ENCODE measurements at regions not wholly inside any gene's neighbourhood (a gene's known extent, or its start where the extent isn't known, plus 50 kb on each side); places are given as distances from the start of the nearest gene placed in this dataset.

GRCh38 chr2:7262727-7263126 is 345.5 kb downstream of the RNF144A start:
- Histone ChIP-seq H3K4me1 (ENCODE audit: control insufficient read depth in 4 of 4, insufficient read depth in 4 of 4, low read length in 3 of 4) (no peaks in the 10 kb centered on the region), H3K9me3 (ENCODE audit: control insufficient read depth in 4 of 4, low read length in 3 of 4) (no peaks in the 10 kb centered on the region), H3K4me3 (ENCODE audit: low read depth in 1 of 3, low read length in 3 of 3) (no peak overlapping the region), H3K36me3 (ENCODE audit: control insufficient read depth in 4 of 4, insufficient read depth in 3 of 4, low read depth in 1 of 4, low read length in 3 of 4) (no peaks in the 10 kb centered on the region), H3K27me3 (ENCODE audit: control insufficient read depth in 4 of 4, insufficient read depth in 4 of 4, low read length in 3 of 4) (peaks cover 0 to 6% (median 0%) of the 10 kb centered on the region in 4 donors), H3K9ac (ENCODE audit: low read depth in 1 of 2, low read length in 2 of 2) (no peak overlapping the region), H3K27ac (ENCODE audit: low read depth in 1 of 2, low read length in 2 of 2) (no peak overlapping the region)
- TF ChIP-seq CTCF (IDR thresholded peaks at IDR 0.05; ENCODE audit: low read depth, low read length, missing input control), result no peak
- no peak for TF ChIP-seq FOXA2 (IDR thresholded peaks at IDR 0.05)
- no peak for TF ChIP-seq ZBTB33 (IDR thresholded peaks at IDR 0.05)
- TF ChIP-seq JUND (IDR thresholded peaks at IDR 0.05), result no peak
- TF ChIP-seq HNF4A (conservative IDR thresholded peaks at IDR 0.05), result no peak
- TF ChIP-seq HNF4G (IDR thresholded peaks at IDR 0.05), result no peak
- TF ChIP-seq YY1 (IDR thresholded peaks at IDR 0.05), result no peak
- TF ChIP-seq TAF1 (conservative IDR thresholded peaks at IDR 0.05), result no peak
- TF ChIP-seq FOXA1 (IDR thresholded peaks at IDR 0.05), result no peak
- no peak for TF ChIP-seq EGR1 (IDR thresholded peaks at IDR 0.05; ENCODE audit: low read depth in 2 of 2)
- no peak for TF ChIP-seq GABPA (IDR thresholded peaks at IDR 0.05 in 1 of 2, conservative IDR thresholded peaks at IDR 0.05 in 1 of 2)
- TF ChIP-seq SP1 (IDR thresholded peaks at IDR 0.05), result no peak
- 58% methylated on average over 6 of the region's 6 CpGs for WGBS
- DNase-seq (ENCODE audit: low spot score), result no peak

- no peak overlapping the region for H3K9ac ChIP-seq (ENCODE audit: low read depth in 1 of 2, low read length in 2 of 2)
- H3K27me3 ChIP-seq (ENCODE audit: control insufficient read depth in 4 of 4, insufficient read depth in 4 of 4, low read length in 3 of 4), result peaks cover 0 to 9% (median 0%) of the 10 kb centered on the region in 4 donors
- no peaks in the 10 kb centered on the region for H3K36me3 ChIP-seq (ENCODE audit: control insufficient read depth in 4 of 4, insufficient read depth in 3 of 4, low read depth in 1 of 4, low read length in 3 of 4)
- DNase-seq (ENCODE audit: low spot score), result no peak
- no peaks in the 10 kb centered on the region for H3K4me1 ChIP-seq (ENCODE audit: control insufficient read depth in 4 of 4, insufficient read depth in 4 of 4, low read length in 3 of 4)
- whole genome bisulfite sequencing, result 85% methylated on average over 8 of the region's 8 CpGs
- no peak overlapping the region for H3K4me3 ChIP-seq (ENCODE audit: low read depth in 1 of 3, low read length in 3 of 3)
- H3K27ac ChIP-seq (ENCODE audit: low read depth in 1 of 2, low read length in 2 of 2), result no peak overlapping the region
- no peaks in the 10 kb centered on the region for H3K9me3 ChIP-seq (ENCODE audit: control insufficient read depth in 4 of 4, low read length in 3 of 4)
- TF ChIP-seq MAX (IDR thresholded peaks at IDR 0.05) (no peak), HNF4A (conservative IDR thresholded peaks at IDR 0.05) (no peak), EGR1 (IDR thresholded peaks at IDR 0.05; ENCODE audit: low read depth in 2 of 2) (no peak), JUND (IDR thresholded peaks at IDR 0.05) (no peak), HNF4G (IDR thresholded peaks at IDR 0.05) (no peak), RXRA (IDR thresholded peaks at IDR 0.05) (no peak), RAD21 (IDR thresholded peaks at IDR 0.05) (no peak), GABPA (IDR thresholded peaks at IDR 0.05 in 1 of 2, conservative IDR thresholded peaks at IDR 0.05 in 1 of 2) (no peak), ATF3 (IDR thresholded peaks at IDR 0.05) (no peak), NR2F2 (IDR thresholded peaks at IDR 0.05) (no peak), ZBTB33 (IDR thresholded peaks at IDR 0.05) (no peak), TAF1 (conservative IDR thresholded peaks at IDR 0.05) (no peak), CTCF (IDR thresholded peaks at IDR 0.05; ENCODE audit: low read depth, low read length, missing input control) (no peak)
Observed at GRCh38 chr2:7264791-7265190, 347.6 kb downstream of the RNF144A start.
